Peyer's patch (tissue), 4 donors: ENCODE measurements at regions not wholly inside any gene's neighbourhood (a gene's known extent, or its start where the extent isn't known, plus 50 kb on each side); places are given as distances from the start of the nearest gene placed in this dataset.

Source experiments
- DNase-seq, 3 donors: peaks; one replicate each; pipeline ENCODE4 v3.0.0-alpha.2; 2017 to 2019
- H3K27ac ChIP-seq, 4 donors: fragments of 200-600 bp; sonication (generic); one replicate each; pipeline ENCODE4 v1.5.1; 2016 to 2019
- H3K27me3 ChIP-seq, 2 donors: fragments of 200-600 bp; sonication (generic); one replicate each; pipeline ENCODE4 v1.5.1; 2019
- H3K36me3 ChIP-seq, 3 donors: fragments of 200-600 bp; sonication (generic); one replicate each; pipeline ENCODE4 v1.5.1; 2016 to 2019
- H3K4me1 ChIP-seq, 4 donors: fragments of 200-600 bp; sonication (generic); one replicate each; pipeline ENCODE4 v1.5.1; 2016 to 2019
- H3K4me3 ChIP-seq, 4 donors: fragments of 200-600 bp; sonication (generic); 1 replicate in 3 of 4; 2 replicates in 1 of 4; pipeline ENCODE4 v1.5.1; 2016 to 2019; ENCODE audit warnings: mild to moderate bottlenecking in 1 of 4
- H3K9me3 ChIP-seq, 4 donors: fragments of 200-600 bp; sonication (generic); one replicate each; pipeline ENCODE4 v1.5.1; 2016 to 2019; ENCODE audit warnings: mild to moderate bottlenecking in 1 of 4
- CTCF ChIP-seq, 6 experiments: fragments of 450-650 bp in 4 of 6; fragments of 200-600 bp in 2 of 6; sonication (generic) in 1 of 6; IDR thresholded peaks; one replicate each; pipeline ENCODE4 v1.5.1; 2017 to 2019; ENCODE audit warnings: antibody characterized with exemption in 6 of 6, mild to moderate bottlenecking in 3 of 6, moderate library complexity in 1 of 6
- POLR2A ChIP-seq, 2 donors: fragments of 450-650 bp; IDR thresholded peaks; one replicate each; pipeline ENCODE4 v1.5.1; 2017; ENCODE audit warnings: antibody characterized with exemption in 2 of 2, mild to moderate bottlenecking in 2 of 2, moderate library complexity in 2 of 2

DNA sequence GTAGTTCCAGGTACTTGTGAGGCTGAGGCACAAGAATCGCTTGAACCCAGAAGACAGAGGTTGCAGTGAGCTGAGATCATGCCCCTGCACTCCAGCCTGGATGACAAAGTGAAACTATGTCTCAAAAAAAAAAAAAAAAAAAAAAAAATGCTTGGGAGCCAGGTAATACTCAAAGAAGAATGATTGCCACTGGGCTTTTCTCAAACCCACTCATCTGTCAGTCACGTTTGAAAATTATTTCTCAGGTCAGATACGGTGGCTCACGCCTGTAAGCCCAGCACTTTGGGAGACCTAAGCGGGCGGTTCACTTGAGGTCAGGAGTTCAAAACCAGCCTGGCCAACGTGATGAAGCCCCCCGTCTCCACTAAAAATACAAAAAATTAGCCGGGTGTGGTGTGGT lies 155.7 kb downstream of the RELL1 start:
- no peaks in the 10 kb centered on the region for H3K36me3 ChIP-seq
- H3K9me3 ChIP-seq: no peaks in the 10 kb centered on the region
- TF ChIP-seq POLR2A (IDR thresholded peaks at IDR 0.05) (no peak), CTCF (IDR thresholded peaks at IDR 0.05) (no peak)
- H3K27me3 ChIP-seq: no peaks in the 10 kb centered on the region
- H3K4me3 ChIP-seq: no peak overlapping the region
- no peaks in the 10 kb centered on the region for H3K4me1 ChIP-seq
- no peak overlapping the region for H3K27ac ChIP-seq
- DNase-seq: no peak

DNA sequence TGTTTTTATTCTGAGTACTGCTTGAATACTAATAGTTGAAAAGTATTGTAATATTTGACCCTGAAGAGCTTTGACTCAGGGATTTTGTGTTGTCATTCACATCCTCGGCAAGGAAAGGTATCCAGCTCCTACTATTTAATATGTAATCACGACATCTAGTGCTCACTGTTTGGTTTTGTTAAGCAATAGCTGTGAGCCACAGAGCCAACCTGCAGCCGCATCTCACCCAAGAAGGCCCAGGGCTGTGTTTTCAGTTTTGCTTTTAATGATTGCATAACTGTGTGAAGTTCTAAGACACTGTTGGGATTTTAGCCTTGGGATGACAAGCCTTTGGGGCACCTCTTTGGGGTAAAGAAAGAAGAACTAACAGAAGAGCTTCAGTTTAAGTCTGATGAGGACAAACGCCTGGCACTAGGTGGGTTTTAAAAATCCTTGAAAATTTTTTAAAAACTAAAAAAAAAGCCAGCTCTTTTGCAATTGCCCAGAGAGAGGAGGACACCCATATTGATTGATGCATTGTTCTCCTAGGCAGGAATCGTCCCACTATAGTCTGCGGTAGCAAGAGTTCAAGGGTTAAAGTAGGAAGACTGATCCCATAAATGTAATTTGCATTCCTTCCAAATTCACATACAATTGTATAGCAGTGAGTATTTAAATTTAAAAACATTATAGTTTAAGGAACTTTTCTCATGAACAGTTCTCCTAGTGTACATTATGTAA lies 157.8 kb downstream of the RELL1 start:
- Histone ChIP-seq H3K9me3 (no peaks in the 10 kb centered on the region), H3K4me3 (no peak overlapping the region), H3K36me3 (no peaks in the 10 kb centered on the region), H3K4me1 (no peaks in the 10 kb centered on the region), H3K27me3 (no peaks in the 10 kb centered on the region), H3K27ac (no peak overlapping the region)
- no peak for DNase-seq
- TF ChIP-seq CTCF (IDR thresholded peaks at IDR 0.05): peak in 3 of 6 experiments; percentile 37 to 57 (median 44)
- TF ChIP-seq POLR2A (IDR thresholded peaks at IDR 0.05): no peak

DNA sequence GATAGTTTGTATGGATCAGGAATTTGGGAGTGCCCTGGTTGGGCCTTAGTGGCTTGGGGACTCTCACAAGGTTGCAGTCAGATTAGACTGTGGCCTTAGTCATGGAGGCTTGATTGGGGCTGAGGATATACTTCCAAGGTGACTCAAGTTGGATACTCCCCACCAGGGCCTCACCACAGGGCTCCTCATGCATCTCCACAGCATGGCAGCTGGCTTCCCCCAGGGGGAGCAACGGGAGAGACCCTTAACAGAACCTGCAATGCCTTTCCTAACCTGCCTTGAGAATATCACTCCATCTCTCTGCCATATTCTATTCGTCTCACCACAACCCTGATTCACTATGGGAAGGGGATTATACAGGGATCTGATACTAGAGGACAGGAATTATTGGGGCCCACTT lies 161.9 kb downstream of the RELL1 start:
- Histone ChIP-seq H3K4me3 (no peak overlapping the region), H3K27me3 (no peaks in the 10 kb centered on the region), H3K9me3 (no peaks in the 10 kb centered on the region), H3K36me3 (no peaks in the 10 kb centered on the region), H3K4me1 (no peaks in the 10 kb centered on the region), H3K27ac (no peak overlapping the region)
- DNase-seq: no peak
- TF ChIP-seq CTCF (IDR thresholded peaks at IDR 0.05) (no peak), POLR2A (IDR thresholded peaks at IDR 0.05) (no peak)

DNA sequence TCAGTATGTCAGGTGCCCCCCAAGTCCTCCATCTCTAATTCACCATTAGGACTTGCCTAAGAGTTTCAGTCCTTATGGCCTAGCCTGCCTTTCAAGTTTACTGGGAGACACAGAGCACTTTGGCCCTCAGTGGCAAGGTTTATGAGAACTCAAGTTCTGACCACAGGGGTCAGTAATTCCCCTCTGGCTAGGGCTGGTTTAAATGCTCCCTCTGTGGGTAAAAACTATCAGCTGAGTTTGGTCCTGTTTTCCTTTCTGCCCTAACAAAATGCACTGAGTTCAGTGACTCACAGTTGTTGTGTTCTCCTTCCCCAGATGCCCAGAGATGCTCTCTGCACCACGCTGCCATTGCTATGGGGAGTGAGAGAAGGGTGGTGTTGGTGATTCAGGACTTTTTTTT lies 163.2 kb downstream of the RELL1 start:
- H3K4me1 ChIP-seq: no peaks in the 10 kb centered on the region
- H3K27ac ChIP-seq: no peak overlapping the region
- H3K27me3 ChIP-seq: no peaks in the 10 kb centered on the region
- TF ChIP-seq CTCF (IDR thresholded peaks at IDR 0.05) (no peak), POLR2A (IDR thresholded peaks at IDR 0.05) (no peak)
- H3K9me3 ChIP-seq: no peaks in the 10 kb centered on the region
- H3K36me3 ChIP-seq: no peaks in the 10 kb centered on the region
- DNase-seq: no peak
- no peak overlapping the region for H3K4me3 ChIP-seq

- H3K4me1 ChIP-seq: no peaks in the 10 kb centered on the region
- no peak overlapping the region for H3K4me3 ChIP-seq
- no peak for DNase-seq
- H3K27ac ChIP-seq: no peak overlapping the region
- TF ChIP-seq POLR2A (IDR thresholded peaks at IDR 0.05) (no peak), CTCF (IDR thresholded peaks at IDR 0.05) (no peak)
- no peaks in the 10 kb centered on the region for H3K9me3 ChIP-seq
- H3K36me3 ChIP-seq: no peaks in the 10 kb centered on the region
- no peaks in the 10 kb centered on the region for H3K27me3 ChIP-seq
Measured at GRCh38 chr4:37517326-37517725, 168.8 kb downstream of the RELL1 start.
